ENCODE measurements at regions not wholly inside any gene's neighbourhood (a gene's known extent, or its start where the extent isn't known, plus 50 kb on each side); places are given as distances from the start of the nearest gene placed in this dataset.
A peak's percentile ranks its signal among the peaks of the same experiment; 100 is the strongest.

DNA sequence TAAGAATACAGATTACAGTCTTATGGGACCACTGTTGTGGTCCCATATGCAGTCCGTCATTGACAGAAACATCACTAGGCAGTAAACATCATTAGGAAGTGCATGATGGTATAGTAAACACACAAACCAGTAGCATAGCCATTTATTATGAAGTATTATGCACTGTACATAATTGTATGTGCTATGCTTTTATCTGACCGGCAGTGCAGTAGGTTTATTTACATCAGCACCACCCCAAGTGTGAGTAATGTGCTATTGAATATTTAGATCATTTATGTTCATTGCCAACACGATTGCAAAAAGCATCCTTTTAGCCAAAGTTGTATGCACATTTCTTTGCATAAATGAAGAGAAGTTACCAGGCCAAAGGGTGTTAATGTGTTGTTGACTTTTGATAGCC, 531.6 kb upstream of the TBX3 start:
- DNase-seq (ENCODE audit: low spot score) = no peak

DNA sequence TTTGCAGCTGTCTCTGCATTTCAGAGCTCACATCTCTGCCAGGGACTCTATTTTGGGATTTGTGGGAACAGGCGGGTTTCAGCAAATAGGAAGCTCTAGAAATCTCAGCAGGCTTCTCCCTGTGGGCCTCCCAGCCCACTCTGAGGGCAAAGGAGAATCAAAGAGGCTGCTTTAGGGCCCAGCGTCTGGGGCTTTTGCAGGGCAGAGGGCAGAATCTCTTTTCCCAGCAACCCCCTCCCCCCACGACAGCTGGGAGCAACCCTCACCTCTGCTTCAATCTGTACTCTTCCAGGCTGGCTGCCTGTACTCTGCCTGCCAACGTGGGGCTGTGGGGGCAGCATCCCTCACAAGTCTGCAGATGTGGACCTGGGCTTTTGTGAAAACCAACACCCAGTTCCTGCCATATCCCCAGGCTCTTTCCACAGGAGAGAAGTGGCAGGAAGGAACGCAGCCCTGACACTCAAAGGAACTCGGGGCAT, 529.6 kb upstream of the TBX3 start:
- DNase-seq (ENCODE audit: low spot score) = no peak

DNA sequence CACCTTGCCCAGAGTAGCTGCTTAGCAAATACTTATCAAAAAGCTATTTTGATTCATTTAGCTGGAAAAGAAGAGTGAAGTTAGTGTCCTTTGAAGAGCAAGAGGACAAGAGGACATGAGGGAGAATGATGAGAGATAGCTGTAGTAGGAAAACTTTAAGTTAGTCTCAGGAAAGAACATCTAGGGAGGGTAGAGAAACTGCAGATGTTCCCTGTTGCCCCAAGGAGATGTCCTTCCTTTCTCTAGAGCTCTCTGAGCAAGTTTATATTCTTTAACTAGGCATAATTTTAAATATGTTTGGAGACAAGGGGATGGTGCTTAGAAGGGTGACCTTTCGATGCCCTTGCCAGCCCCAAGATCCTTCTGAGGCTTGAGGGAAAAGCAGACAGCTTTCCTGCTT, 529.1 kb upstream of the TBX3 start:
- no peak for DNase-seq (ENCODE audit: low spot score)

DNA sequence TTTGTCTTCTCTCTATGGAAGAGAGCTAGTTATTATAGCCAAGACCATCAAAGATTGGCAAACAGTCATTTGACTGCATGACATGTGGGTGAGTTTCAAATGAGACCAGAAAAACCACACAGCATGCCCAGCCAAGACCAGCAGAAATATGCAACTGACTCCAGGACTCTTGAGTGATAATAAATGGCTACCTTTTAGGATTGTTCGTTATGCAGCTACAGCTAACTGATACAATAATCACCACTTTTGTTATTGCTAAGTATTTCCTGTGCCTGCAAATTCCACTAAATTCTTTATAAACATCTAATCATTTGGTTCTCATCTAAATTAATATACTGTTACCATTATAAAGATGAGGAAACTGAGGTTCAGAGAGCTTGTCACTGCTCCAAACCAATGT, 528.4 kb upstream of the TBX3 start:
- DNase-seq (ENCODE audit: low spot score) = no peak

DNA sequence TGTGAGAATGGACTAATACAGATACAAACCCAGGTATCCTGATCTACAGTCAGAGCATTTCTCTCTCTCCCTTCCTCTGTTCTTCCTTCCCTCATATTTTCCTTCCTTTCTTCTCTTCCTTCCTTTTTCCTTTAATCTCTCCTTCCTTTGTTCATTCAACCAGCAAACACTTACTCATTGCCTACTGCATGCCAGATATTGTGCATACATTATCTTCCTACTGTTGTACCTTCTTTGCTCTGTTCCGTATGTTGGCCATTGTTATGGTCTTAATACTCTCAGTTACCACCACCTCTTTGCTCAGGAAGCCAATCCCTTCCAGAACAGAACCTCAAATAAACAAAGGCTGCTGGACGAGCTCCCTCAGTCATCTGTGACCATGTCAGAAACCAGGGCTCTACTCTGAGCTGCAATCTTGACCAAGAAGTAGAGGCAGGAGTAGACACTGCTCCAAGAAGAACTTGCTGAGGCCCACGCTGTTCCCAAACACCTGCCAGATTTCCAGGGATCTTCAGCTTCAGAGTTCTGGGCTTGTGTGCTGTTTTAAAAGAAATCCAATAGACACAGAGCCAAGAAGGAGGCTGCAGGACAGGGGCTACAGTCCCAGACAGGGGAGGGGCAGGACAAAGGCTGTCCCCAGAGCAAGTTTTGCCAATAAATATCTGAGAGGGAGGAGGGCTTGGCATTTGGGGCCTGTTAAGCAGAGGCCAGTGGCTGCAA, 526.7 kb upstream of the TBX3 start:
- DNase-seq (ENCODE audit: low spot score) = no peak

DNA sequence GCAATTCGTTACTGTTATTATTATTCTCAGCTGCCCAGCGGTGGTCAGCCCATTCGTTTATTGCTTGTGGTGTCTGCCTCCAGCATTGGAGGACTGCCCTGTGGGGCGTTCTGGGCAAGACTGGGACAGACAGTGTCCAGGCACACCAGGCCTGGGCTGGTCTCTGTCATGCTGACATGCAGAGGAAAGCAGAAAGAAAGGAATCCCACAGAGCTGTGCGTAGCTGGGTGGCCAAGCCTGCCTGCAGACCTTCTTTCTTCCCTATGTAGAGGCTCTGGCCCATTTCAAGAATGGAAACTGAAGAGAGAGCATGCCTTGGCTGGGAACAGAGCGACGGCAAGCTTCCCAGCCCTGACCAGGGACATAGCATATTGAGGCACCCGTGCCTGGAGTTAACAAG, 525.3 kb upstream of the TBX3 start:
- no peak for DNase-seq (ENCODE audit: low spot score)

DNA sequence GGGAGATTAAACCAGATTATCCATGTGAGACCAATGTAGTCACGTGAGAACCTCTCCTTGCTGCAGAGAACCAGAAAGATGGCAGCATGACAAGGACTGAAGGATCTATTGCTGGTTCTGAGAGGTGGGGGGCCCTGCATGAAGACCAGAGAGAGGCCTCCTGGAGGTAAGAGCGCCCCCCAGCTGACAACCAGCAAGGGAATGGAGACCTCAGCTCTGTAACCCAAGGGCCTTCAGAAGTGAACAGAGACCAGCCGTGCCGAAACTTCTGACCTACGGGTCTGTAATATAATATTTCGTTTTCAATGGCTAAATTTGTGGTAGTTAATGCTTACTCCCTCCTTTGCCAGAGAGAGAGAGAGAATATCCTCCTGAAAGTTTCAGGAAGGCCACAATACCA, 524.1 kb upstream of the TBX3 start:
- DNase-seq (ENCODE audit: low spot score) = no peak

DNA sequence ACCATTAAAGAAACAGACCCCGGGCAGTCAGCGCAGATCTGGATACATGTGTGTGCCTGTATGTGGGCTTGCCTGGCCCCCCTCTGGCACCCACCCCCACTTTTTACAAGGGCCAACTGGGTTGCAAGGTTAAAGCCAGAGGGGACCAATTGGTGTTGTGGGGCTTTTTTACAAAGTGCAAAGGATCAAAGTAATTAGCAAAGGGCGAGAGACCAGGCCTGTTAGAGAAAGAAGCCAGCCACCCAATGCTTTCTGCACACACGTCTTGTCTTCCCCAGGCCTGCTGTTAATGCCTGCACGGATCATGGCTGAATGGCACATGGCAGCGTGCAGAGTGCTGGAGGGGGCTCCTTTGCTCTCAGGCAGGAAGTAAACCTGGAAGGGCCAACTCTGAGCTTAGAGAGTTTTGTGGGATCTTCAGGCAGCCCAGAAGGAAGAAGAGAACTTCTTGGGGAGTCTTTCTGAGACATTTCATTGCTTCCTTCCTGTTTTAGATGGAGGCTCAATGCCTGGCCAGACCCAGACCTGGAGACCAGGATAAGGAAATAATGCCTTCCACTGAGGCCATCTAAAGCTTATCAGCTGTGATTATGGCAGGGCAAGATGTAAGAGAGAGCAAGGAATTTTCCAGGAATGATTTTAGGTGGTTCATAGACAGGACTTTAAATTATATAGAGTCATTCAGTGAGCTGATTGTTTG, 523.4 kb upstream of the TBX3 start:
- no peak for DNase-seq (ENCODE audit: low spot score)

DNA sequence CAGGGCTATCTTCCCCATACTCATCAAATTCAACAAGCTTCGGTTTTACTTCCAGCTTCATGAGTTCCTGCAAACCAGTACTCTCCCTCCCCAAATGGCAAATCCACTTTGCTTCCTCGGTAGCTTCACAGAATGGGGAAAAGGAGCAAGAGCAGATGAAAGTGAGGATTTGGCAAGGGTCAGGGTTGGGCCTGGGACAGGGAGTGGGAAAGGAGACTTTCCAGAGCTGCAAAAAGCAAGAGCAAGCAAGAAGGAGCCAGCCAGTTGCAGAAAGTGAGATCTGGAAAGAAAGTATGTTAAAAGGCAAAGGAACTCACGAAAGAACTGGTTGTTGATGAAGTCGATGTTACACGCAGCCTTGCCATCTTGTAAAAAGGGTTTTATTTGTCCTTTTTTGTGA, 522.8 kb upstream of the TBX3 start:
- no peak for DNase-seq (ENCODE audit: low spot score)

DNA sequence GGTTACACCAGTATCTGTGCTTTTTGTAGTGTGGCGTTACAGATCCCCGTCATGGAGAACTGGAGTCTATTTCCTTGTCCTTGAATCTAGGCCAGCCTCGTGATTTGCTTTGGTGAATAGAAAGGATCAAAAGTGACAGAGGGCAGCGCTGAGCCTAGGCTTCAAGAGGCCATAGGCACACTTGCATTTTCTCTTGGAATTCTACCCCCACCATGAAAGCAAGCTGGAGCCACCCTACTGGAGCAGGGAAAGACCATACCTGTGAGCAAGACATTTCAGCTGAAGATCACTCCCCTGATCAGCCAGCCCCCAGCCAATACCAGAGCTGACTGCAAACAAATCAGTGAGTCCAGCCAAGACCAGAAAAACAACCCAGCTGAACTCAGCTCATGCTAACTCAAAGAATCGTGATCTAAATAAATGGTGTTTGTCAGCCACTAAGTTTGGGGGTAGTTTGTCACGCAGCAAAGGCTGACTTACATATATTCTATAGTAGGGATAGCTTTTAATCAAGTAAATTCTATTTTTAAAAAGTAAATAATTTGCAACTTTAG, 521.9 kb upstream of the TBX3 start:
- DNase-seq (ENCODE audit: low spot score) = no peak

DNA sequence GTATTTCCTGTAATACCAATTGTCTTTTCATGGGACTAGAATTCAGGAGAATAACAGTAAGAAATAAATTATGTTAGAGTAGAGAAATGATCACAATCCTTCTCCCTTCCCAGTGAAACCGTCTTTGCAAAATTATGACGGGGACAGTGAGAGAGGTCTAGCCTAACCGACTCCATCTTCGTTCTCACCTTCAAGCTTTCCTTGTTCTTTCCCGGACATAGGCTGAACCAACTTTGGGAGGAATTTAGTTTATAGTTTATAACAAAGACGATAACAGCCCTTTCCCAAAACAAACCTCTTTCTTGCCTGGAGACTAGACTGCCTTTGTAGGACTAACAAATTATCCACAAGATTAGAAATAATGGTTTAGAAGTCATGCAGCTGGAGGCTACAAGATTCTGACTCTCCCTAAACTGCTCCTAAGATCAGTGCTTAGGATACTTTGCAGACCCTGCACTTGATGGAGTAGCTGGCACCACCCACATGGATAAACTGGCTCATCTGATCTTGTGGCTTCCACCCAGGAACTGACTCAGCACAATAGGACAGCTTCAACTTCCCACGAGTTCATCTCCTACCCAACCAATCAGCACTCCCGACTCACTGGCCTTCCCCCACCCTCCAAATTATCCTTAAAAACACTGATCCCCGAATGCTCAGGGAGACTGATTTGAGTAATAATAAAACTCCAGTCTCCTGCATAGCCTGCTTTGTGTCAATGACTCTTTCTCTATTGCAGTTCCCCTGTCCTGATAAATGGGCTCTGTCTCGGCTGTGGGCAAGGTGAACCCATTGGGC, 521.2 kb upstream of the TBX3 start:
- DNase-seq (ENCODE audit: low spot score) = peak; percentile 6

DNA sequence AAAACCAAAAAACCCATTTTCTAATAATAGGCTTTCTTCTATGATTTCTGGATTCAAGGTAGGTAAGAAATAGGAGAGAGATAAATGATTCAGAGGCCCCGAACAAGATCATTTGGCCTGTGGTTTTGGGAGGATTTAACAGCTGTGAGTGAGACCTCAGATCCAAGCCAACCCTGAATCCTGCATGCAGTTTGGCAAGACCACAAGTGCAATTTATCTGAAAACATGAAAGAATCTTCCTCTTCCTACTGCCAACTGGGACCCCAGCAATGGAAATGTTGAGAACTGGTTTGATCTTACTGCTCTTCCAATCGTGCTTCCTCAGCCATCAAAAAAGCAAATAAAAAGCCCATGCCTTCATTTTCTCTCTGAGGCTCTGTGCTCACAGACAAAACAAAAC, 519.7 kb upstream of the TBX3 start:
- DNase-seq (ENCODE audit: low spot score) = no peak

DNA sequence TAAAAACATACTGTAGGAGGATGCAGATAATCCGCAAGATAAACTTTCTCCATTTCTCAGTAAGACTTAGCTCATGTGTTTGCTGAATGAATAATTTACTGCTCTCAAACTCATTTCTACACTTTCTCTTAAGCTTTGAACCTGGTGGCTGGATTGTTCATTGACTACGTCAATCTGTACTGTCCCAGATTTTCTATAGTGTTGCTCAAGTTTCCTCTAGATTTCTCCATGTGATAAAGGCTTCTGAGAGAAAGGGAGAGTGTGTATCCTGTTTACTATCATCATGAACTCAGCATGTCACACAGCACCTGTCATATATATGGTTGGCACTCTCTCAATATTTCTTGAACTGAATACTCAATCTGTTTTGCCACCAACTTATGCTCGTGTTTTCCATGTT, 518.0 kb upstream of the TBX3 start:
- DNase-seq (ENCODE audit: low spot score) = no peak

DNA sequence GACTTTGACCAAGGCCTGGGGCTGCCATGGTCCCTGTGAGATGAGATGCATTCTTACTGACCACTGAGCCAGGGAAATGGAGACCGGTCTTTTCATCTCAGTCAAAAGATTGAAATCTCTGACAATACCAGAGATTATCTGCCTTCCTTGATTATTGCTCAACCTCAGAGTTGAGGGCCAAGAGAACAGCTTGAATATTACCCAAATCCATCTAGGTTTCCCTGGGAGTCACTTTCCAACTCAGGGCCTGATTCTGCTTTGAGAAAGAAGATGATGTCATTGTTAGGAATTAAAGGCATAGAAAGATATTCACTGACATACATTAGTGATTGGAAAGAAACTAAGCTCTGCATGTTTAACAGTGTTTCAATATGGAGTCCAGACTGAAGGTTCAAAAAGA, 515.9 kb upstream of the TBX3 start:
- no peak for DNase-seq (ENCODE audit: low spot score)

DNA sequence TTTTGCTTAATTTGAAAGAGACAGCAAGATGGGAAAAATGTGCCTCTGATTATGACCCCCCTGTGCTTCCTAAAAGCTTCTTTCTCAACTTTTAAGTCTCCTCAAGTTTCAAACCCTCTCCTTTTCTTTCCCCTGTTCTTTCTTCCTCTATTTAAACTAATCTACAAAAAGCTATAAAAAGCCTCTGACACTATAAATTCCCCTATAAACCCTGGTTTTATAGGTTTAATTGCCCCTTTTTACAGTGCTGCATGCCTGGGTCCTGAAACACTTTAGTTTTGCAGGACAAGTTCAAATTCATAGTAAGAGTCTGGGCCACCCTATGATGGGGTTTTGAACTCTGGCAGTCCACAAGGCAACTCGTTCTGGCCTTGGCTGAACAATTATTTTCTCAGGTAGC, 510.9 kb upstream of the TBX3 start:
- DNase-seq (ENCODE audit: low spot score) = no peak

DNA sequence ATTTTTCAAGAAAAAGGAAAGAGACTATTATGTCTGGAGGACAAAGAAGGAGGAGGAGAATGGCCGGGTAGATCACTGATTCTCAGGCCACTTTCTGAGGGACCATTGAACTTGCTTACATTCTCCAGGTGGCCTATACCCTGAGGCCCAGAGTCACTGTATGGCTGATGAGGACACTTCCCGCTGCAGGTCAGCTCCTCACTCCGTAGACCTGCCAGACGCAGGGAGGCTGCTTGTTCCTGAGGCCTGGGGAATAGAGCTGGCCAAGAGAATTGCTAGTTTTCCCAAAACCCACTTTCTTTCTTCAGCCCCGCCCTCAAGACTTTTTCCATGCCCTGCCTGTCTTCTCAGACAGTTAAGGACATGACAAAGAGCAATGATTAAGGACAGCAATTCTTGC, 510.5 kb upstream of the TBX3 start:
- no peak for DNase-seq (ENCODE audit: low spot score)

DNA sequence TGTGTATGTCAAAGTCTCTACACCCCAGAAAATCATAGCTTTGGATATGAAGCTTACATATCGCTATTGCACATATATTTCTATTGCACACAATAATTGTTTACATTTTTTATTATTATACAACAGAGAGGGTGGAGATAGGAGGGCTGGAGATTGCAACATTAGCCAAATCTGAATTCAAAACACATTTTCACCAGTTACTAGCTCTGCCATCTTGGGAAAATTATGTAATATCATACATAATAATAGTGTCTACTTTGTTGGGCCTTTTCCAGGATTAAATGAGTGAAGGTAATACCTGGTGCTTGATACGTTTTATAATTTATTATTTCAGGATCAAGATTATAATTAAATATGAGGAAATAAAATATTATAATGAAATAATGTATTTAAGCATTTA, 507.4 kb upstream of the TBX3 start:
- DNase-seq (ENCODE audit: low spot score) = no peak

DNA sequence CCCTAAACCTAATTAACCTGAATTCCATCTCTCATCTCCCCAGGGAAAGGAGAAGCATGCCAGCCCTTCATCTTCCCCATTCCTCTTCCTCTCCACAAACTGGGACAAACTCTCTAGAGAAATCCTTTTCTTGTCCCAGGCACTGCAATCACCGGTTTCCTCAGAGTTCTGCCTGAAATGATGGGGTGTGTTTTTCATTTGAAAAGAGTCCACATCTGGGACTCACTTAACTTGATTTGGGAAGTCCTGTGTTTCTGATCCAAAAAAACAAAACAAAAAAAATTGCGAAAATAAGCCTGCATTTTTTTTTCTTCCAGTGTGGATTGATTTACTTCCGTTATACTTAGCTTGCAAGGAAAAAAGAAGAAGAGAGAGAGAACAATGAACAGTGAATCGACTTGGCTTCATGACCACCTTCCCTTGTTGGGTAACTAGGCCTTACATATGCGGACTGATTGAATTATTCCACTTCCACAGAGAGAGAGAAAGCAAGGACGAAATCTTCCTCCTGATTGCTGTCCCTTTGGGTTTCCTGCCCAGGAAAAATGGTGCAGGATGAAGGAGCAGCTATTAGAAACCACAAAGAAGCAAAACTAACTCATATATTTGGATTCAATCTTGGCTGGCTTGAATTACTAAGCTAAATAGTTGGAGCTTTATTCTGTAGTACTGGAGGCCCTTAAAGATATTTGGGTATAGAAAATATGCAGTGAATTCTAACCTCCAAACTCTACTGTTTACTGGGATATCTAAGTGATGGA, 506.2 kb upstream of the TBX3 start:
- DNase-seq (ENCODE audit: low spot score) = no peak

DNA sequence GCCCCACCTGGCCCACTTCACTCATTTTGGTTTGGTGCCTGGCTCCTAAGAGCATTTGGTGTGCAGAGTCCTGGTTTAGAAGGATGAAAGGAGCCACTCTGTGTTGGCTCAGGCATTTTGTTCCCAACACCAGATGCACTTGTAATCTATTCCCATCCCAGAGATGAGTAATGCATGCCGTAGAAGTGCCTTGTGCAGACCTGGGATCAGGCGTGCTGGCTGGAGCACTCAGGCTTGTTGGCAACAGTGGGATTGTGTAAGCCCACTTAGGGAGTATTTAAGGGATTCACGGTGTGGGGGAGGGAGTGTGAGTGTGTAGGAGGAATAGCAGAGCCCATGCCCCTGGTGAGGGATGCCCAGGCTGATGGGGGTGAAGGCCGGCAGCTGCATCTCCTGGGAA, 501.5 kb upstream of the TBX3 start:
- DNase-seq (ENCODE audit: low spot score) = no peak

DNA sequence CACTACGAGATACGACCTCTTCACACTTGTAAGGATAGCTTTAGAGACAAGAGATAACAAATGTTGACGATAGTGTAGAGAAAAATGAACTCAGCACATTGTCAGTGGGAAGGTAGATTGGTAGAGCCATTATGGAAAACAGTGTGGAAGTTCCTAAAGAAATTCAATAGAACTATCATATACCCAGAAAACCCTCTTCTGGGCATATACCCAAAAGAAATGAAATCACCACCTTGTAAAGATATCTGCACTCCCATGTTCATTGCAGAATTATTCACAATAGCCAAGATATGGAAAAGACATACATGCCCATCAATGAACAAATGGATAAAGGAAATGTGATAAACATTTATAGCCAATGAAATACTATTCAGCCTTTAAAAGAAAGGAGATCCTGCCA, 499.8 kb upstream of the TBX3 start:
- DNase-seq (ENCODE audit: low spot score) = no peak

DNA sequence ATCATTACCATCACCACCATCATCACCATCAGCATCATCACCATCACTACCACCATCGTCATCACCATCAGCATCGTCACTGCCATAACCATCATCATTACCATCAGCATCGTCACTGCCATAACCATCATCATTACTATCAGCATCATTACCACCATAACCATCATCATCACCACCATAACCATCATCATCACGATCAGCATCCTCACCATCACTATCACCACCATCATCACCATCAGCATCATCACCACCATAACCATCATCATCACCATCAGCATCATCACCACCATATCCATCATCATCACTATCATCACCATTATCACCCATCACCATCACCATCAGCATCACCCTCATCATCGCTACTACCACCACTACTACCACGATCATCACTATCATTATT, 493.9 kb upstream of the TBX3 start:
- DNase-seq (ENCODE audit: low spot score) = no peak

DNA sequence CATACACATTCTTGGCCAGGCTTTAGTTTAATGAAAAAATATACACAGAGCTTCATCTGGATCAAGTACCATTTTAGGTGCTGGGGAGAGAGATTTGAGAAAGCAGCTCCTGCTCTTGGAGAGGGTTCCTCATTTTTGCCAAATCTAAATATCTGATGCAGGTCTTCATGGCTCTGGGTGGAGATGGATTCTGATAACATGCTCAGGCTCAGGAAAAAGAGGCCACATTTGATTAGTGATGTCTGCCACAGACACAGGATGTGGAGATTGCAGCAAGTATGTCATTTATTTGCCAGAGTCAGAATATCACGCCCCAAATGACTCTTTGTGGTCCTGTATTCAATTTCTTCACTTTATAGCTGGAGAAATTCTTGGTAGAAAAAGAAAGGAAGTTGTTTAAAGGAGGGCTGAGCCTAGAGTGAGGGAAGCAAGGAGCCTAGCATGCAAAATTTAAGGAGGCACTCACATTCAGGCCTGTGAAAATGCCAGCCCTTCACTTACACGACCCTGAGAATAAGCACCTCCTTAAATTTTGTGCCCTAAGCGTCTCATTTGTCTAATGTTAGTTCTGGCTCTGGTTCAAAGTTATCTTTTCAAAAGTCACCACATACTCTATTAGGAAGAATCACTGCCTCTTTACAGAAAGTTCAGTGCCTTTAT, 492.9 kb upstream of the TBX3 start:
- DNase-seq (ENCODE audit: low spot score) = no peak
